H1 (cell line): ENCODE measurements at regions not wholly inside any gene's neighbourhood (a gene's known extent, or its start where the extent isn't known, plus 50 kb on each side); places are given as distances from the start of the nearest gene placed in this dataset.

Source experiments
- CTCF ChIA-PET: fragments of 300-600 bp; sonication (Branson Sonifier 250); formaldehyde crosslinking; loops from one replicate; lab custom pipeline; 2021; ENCODE audit not compliant: partially characterized antibody; lab: Charles Lee
- POLR2A ChIA-PET: fragments of 300-600 bp; sonication (Branson Sonifier 250); formaldehyde crosslinking; loops from one replicate; lab custom pipeline; 2021; ENCODE audit warnings: inconsistent platforms; ENCODE audit not compliant: partially characterized antibody; lab: Charles Lee
- DNase-seq, 2 experiments: peaks; one replicate each; pipeline versions ENCODE4 v3.0.0 to v3.0.0-alpha.2; 2010 to 2022; ENCODE audit warnings: low spot score in 2 of 2, low read depth in 1 of 2, mixed read lengths in 1 of 2
- FAIRE-seq: peaks from 2 replicates; lab custom pipeline; 2011; peaks lifted over from hg19 to GRCh38; lab: Jason Lieb, UNC
- H2AFZ ChIP-seq: 2 replicates; pipeline ENCODE4 v1.8.1; 2012; ENCODE audit warnings: low read length, inconsistent platforms
- H2AK5ac ChIP-seq: 2 replicates; pipeline ENCODE4 v1.6.1; 2013; ENCODE audit warnings: low read depth, low read length
- H2BK120ac ChIP-seq: replicated peaks from 2 replicates; pipeline ENCODE3; 2013; ENCODE audit warnings: low read depth, low read length, inconsistent platforms
- H2BK12ac ChIP-seq: 2 replicates; pipeline ENCODE4 v1.6.1; 2013; ENCODE audit warnings: low read depth, low read length
- H2BK15ac ChIP-seq: 2 replicates; pipeline ENCODE4 v1.6.1; 2013; ENCODE audit warnings: low read length
- H2BK20ac ChIP-seq: 2 replicates; pipeline ENCODE4 v1.6.1; 2013; ENCODE audit warnings: low read length
- H2BK5ac ChIP-seq: 2 replicates; pipeline ENCODE4 v1.6.1; 2013; ENCODE audit warnings: low read depth, low read length
- H3K14ac ChIP-seq: 2 replicates; pipeline ENCODE4 v1.6.1; 2013; ENCODE audit warnings: inconsistent platforms; ENCODE audit not compliant: insufficient read length
- H3K18ac ChIP-seq: 2 replicates; pipeline ENCODE4 v1.6.1; 2013; ENCODE audit warnings: low read length; ENCODE audit errors: extremely low read depth
- H3K23ac ChIP-seq: 2 replicates; pipeline ENCODE4 v1.6.1; 2013; ENCODE audit warnings: inconsistent platforms; ENCODE audit not compliant: insufficient read length
- H3K23me2 ChIP-seq: 2 replicates; pipeline ENCODE4 v1.6.1; 2013; ENCODE audit warnings: low read depth, low read length
- H3K27ac ChIP-seq: 2 replicates; pipeline ENCODE4 v1.6.1; 2011; ENCODE audit warnings: low read depth, low read length, inconsistent platforms
- H3K27me3 ChIP-seq, 4 experiments: replicated peaks in 1 of 4; 1 replicate in 1 of 4; 2 replicates in 3 of 4; pipeline versions ENCODE4 v1.6.1 to v1.8.1; 2011 to 2013; ENCODE audit warnings: low read length in 3 of 4, mild to moderate bottlenecking in 3 of 4, inconsistent platforms in 2 of 4, mixed read lengths in 2 of 4, moderate library complexity in 1 of 4; ENCODE audit not compliant: control insufficient read depth in 3 of 4, insufficient read depth in 3 of 4; ENCODE audit errors: extremely low read depth in 1 of 4
- H3K36me3 ChIP-seq, 4 experiments: 2 replicates each; pipeline versions ENCODE4 v1.6.1 to v1.8.1; 2011 to 2013; ENCODE audit warnings: mild to moderate bottlenecking in 4 of 4, low read length in 3 of 4, moderate library complexity in 2 of 4, control low read depth in 1 of 4, inconsistent platforms in 1 of 4; ENCODE audit not compliant: insufficient read depth in 4 of 4, control insufficient read depth in 2 of 4
- H3K4ac ChIP-seq: replicated peaks from 2 replicates; pipeline ENCODE3; 2013; ENCODE audit warnings: low read length, low read depth, mixed read lengths, inconsistent platforms; ENCODE audit not compliant: insufficient read length
- H3K4me1 ChIP-seq, 4 experiments: replicated peaks in 1 of 4; 1 replicate in 1 of 4; 2 replicates in 3 of 4; pipeline versions ENCODE4 v1.6.1 to v1.8.1; 2011 to 2013; ENCODE audit warnings: low read length in 3 of 4, inconsistent platforms in 2 of 4, mixed read lengths in 1 of 4; ENCODE audit not compliant: insufficient read depth in 4 of 4, control insufficient read depth in 3 of 4
- H3K4me2 ChIP-seq, 2 experiments: 2 replicates each; pipeline versions ENCODE4 v1.6.1 to v1.8.1; 2011 to 2013; ENCODE audit warnings: low read depth in 2 of 2, low read length in 2 of 2, control low read depth in 1 of 2, inconsistent platforms in 1 of 2, mild to moderate bottlenecking in 1 of 2; ENCODE audit not compliant: insufficient read depth in 1 of 2
- H3K4me3 ChIP-seq, 4 experiments: fragments of 200-600, 300-600 bp in 1 of 4; sonication (generic), shearing (Covaris generic), sonication (Bioruptor Twin) in 1 of 4; 2 replicates each; pipeline versions ENCODE4 v1.5.1 to v1.8.1; 2011 to 2016; ENCODE audit warnings: low read length in 4 of 4, low read depth in 3 of 4, control low read depth in 2 of 4, inconsistent platforms in 2 of 4, mild to moderate bottlenecking in 2 of 4, mixed read lengths in 1 of 4, moderate library complexity in 1 of 4; ENCODE audit not compliant: insufficient read depth in 2 of 4; ENCODE audit errors: extremely low read depth in 1 of 4
- H3K56ac ChIP-seq: replicated peaks from 2 replicates; pipeline ENCODE3; 2013; ENCODE audit warnings: low read depth, mild to moderate bottlenecking, mixed read lengths, low read length, inconsistent platforms; ENCODE audit not compliant: insufficient read length
- H3K79me1 ChIP-seq: 2 replicates; pipeline ENCODE4 v1.6.1; 2013; ENCODE audit warnings: low read depth, low read length, control low read depth
- H3K79me2 ChIP-seq, 2 experiments: 2 replicates each; pipeline versions ENCODE4 v1.6.1 to v1.8.1; 2012 to 2013; ENCODE audit warnings: low read length in 2 of 2, mild to moderate bottlenecking in 2 of 2, inconsistent platforms in 1 of 2; ENCODE audit not compliant: insufficient read depth in 2 of 2, control insufficient read depth in 1 of 2
- H3K9ac ChIP-seq, 4 experiments: replicated peaks in 1 of 4; 1 replicate in 1 of 4; 2 replicates in 3 of 4; pipeline versions ENCODE4 v1.6.1 to v1.8.1; 2011 to 2013; ENCODE audit warnings: low read depth in 3 of 4, low read length in 3 of 4, control low read depth in 2 of 4, mild to moderate bottlenecking in 2 of 4, moderate library complexity in 2 of 4, inconsistent platforms in 1 of 4; ENCODE audit errors: extremely low read depth in 1 of 4
- H3K9me3 ChIP-seq, 2 experiments: 2 replicates each; pipeline versions ENCODE4 v1.6.1 to v1.8.1; 2012 to 2013; ENCODE audit warnings: mild to moderate bottlenecking in 2 of 2, moderate library complexity in 2 of 2, control low read depth in 1 of 2, inconsistent platforms in 1 of 2, low read depth in 1 of 2, low read length in 1 of 2, mixed read lengths in 1 of 2; ENCODE audit not compliant: insufficient read depth in 2 of 2
- H4K20me1 ChIP-seq, 2 experiments: replicated peaks in 1 of 2; 2 replicates each; pipeline versions ENCODE3 to v1.8.1; 2011 to 2013; ENCODE audit warnings: inconsistent platforms in 2 of 2, low read length in 2 of 2, mild to moderate bottlenecking in 1 of 2; ENCODE audit not compliant: insufficient read depth in 2 of 2, control insufficient read depth in 1 of 2
- H4K5ac ChIP-seq: 2 replicates; pipeline ENCODE4 v1.6.1; 2013; ENCODE audit warnings: low read length, low read depth, mixed read lengths, inconsistent platforms; ENCODE audit not compliant: insufficient read length
- H4K8ac ChIP-seq: 2 replicates; pipeline ENCODE4 v1.8.0; 2013; ENCODE audit warnings: mild to moderate bottlenecking, moderate library complexity, low read length, inconsistent platforms; ENCODE audit not compliant: insufficient read depth; ENCODE audit errors: extremely low read depth
- H4K91ac ChIP-seq: replicated peaks from 2 replicates; pipeline ENCODE3; 2013; ENCODE audit warnings: low read length, mixed read lengths, inconsistent platforms; ENCODE audit not compliant: insufficient read length
- CEBPB ChIP-seq: IDR thresholded peaks from 2 replicates; pipeline ENCODE4 v1.6.1; 2012; ENCODE audit warnings: low read depth, low read length
- EP300 ChIP-seq, 2 experiments: IDR thresholded peaks; 1 replicate in 1 of 2; 2 replicates in 1 of 2; pipeline ENCODE4 v1.6.1; 2011 to 2012; ENCODE audit warnings: low read depth in 2 of 2, low read length in 2 of 2, mild to moderate bottlenecking in 2 of 2, borderline replicate concordance in 1 of 2, inconsistent platforms in 1 of 2, moderate library complexity in 1 of 2
- EZH2 ChIP-seq: fragments of 200-600 bp; sonication (generic); IDR thresholded peaks from 2 replicates; pipeline ENCODE4 v1.7.1; 2012; ENCODE audit warnings: low read depth, mild to moderate bottlenecking, moderate library complexity, low read length, inconsistent platforms; ENCODE audit not compliant: severe bottlenecking
- KDM1A ChIP-seq: fragments of 200-600, 300-600 bp; sonication (generic); IDR thresholded peaks from 2 replicates; pipeline ENCODE4 v1.7.1; 2016; ENCODE audit warnings: mild to moderate bottlenecking, low read length, borderline replicate concordance
- SP2 ChIP-seq: IDR thresholded peaks from 2 replicates; pipeline ENCODE4 v1.6.1; 2012; ENCODE audit warnings: mild to moderate bottlenecking, low read length, inconsistent platforms
- WGBS, 2 experiments: shearing (Covaris generic) in 1 of 2; methylation state at CpG; one replicate each; pipeline versions ENCODE4 v1.1.6 to v1.1.7; 2013 to 2015; ENCODE audit warnings: low lambda C conversion rate in 2 of 2, mixed read lengths in 2 of 2, inconsistent platforms in 1 of 2, low coverage in 1 of 2, missing lambda C conversion rate in 1 of 2; ENCODE audit not compliant: insufficient replicate concordance in 2 of 2, insufficient coverage in 1 of 2, insufficient read length in 1 of 2; ENCODE audit errors: extremely low coverage in 1 of 2, missing lambda C conversion rate in 1 of 2; 5-methylcytosine and 5-hydroxymethylcytosine counted together

DNA sequence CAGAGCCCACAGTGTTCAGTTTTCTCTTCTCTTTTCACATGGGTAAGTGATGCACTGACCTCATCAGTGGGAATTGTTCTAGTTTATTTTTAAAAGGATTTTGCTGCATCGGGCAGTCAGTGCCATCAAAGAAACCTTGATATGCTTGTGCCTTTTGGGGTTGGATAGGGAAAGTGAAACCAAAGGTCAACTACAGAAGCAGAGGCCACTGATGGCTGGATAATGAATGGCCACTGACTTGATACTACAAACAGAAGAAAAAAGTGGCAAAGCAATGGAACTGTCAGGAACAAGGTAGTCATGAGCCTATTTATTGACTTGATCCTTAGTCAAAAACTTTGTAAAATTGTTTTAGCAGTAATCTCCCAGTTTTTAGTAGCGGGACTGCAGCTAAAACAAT is 636.3 kb upstream of the ZEB2 start:
- CTCF ChIA-PET, result no interaction called here

More for the DNA sequence above, 636.3 kb upstream of the ZEB2 start:
- no peak overlapping the region for H4K8ac ChIP-seq
- H3K79me2 ChIP-seq, result no peaks in the 10 kb centered on the region
- no peak overlapping the region for H2BK5ac ChIP-seq
- H3K27me3 ChIP-seq, result peaks cover 0 to 1% (median 0%) of the 10 kb centered on the region in 4 experiments; a peak in 1 of 7 replicates
- no peak overlapping the region for H3K4me2 ChIP-seq
- H2BK120ac ChIP-seq, result no peak overlapping the region
- H4K91ac ChIP-seq, result no peak overlapping the region
- 95% methylated on average over 2 of the region's 2 CpGs; no CpG with 5 or more reads in 1 of the 2 experiments for WGBS, 2 experiments
- no peak overlapping the region for H2BK20ac ChIP-seq
- no peaks in the 10 kb centered on the region for H3K79me1 ChIP-seq
- no peaks in the 10 kb centered on the region for H3K23me2 ChIP-seq
- H2AK5ac ChIP-seq, result no peak overlapping the region
- H2AFZ ChIP-seq, result no peak overlapping the region
- no peak overlapping the region for H3K23ac ChIP-seq
- H3K56ac ChIP-seq, result no peak overlapping the region
- H3K4ac ChIP-seq, result no peak overlapping the region
- H3K18ac ChIP-seq, result no peak overlapping the region
- DNase-seq (no peak), FAIRE-seq (no peak)
- H3K9me3 ChIP-seq, result no peaks in the 10 kb centered on the region
- no peak overlapping the region for H3K27ac ChIP-seq
- no peak overlapping the region for H3K14ac ChIP-seq
- POLR2A ChIA-PET, result no interaction called here
- H2BK12ac ChIP-seq, result no peak overlapping the region
- no peak overlapping the region for H4K5ac ChIP-seq
- H3K4me1 ChIP-seq, result no peaks in the 10 kb centered on the region
- H4K20me1 ChIP-seq, result no peaks in the 10 kb centered on the region
- no peak overlapping the region for H2BK15ac ChIP-seq
- H3K36me3 ChIP-seq, result no peaks in the 10 kb centered on the region
- no peak for TF ChIP-seq SP2
- TF ChIP-seq KDM1A, result no peak
- TF ChIP-seq CEBPB, result no peak
- TF ChIP-seq EZH2, result no peak
- no peak for TF ChIP-seq EP300 (IDR thresholded peaks at IDR 0.05; ENCODE audit: borderline replicate concordance in 1 of 2, low read depth in 2 of 2, low read length in 2 of 2)
- no peak overlapping the region for H3K4me3 ChIP-seq
- no peak overlapping the region for H3K9ac ChIP-seq
